GM21515 (cell line): ENCODE measurements at regions not wholly inside any gene's neighbourhood (a gene's known extent, or its start where the extent isn't known, plus 50 kb on each side); places are given as distances from the start of the nearest gene placed in this dataset.
A peak's percentile ranks its signal among the peaks of the same experiment; 100 is the strongest.

ENCODE experiments used
- ATAC-seq: cut with Tn5 transposase; IDR thresholded peaks from one replicate; pipeline ENCODE4 v1.9.1; 2021; ENCODE audit not compliant: unreplicated experiment

DNA sequence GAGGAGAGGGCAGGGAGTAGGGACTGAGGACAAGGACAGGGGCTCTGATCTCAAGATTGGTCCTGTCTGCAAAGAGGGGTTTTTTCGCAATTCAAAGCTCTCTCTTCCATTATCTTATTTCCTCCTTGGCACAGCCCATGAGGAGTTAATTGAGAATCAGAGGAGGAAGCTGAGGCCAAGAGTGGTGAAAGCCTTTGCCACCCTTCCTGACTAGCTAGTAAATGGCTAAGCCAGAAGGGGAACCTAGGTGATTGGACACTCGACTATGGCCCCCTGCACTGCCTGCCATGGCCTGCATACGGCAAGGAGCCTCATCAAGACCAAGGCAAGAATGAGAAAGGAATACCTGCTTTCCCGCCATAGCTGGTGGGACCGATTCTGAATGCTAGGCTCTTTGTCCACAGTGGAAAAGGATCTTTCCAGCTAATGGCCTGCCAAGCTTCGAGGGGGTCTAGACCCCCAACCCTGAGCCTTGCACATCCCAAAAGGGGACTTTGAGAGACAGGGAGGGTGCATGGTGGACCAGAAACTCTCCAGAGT, 237.9 kb downstream of the HAUS1 start:
- no peak for ATAC-seq

DNA sequence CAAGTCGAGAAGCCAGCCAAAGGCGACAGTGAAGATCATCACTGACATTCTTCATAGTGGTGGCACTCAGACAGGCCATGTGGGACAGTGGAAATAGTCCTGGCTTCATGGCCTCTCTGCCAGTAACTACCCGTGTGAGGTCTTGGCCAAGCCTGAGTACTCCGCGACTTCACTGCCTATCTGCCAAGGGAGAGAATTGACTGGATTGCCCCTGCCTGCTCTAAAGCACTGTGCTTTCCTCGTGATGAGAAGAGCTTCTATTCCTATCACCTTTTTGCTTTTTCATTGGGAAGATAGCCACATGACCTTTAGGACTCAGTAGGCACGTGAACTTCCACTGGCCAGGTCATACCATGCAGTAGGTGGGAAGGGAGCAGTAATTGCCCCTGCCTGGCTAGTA, 239.3 kb downstream of the HAUS1 start:
- ATAC-seq: no peak

DNA sequence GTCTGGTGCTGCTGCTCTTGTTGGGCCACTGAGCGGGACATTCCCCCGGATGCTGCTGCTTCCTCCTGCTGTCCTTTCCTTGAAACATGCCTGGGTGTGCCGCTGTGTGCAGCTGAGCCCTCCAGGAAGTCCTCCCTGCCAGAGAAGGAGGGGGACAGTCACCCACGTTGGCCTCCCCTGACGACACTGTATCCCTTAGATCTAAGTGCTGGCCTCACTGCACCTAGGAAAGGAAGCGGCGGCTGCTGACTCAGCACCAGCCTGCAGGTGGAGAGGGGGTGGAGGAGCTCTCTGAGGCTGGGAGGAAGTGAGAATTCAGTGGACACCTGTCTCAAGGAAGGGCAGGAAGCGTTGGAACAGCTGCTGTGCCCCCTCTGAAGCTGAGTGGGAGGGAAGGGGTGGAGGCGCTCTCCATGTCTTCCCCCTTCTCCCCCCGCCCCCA, 239.8 kb downstream of the HAUS1 start:
- peak; percentile 80 for ATAC-seq

DNA sequence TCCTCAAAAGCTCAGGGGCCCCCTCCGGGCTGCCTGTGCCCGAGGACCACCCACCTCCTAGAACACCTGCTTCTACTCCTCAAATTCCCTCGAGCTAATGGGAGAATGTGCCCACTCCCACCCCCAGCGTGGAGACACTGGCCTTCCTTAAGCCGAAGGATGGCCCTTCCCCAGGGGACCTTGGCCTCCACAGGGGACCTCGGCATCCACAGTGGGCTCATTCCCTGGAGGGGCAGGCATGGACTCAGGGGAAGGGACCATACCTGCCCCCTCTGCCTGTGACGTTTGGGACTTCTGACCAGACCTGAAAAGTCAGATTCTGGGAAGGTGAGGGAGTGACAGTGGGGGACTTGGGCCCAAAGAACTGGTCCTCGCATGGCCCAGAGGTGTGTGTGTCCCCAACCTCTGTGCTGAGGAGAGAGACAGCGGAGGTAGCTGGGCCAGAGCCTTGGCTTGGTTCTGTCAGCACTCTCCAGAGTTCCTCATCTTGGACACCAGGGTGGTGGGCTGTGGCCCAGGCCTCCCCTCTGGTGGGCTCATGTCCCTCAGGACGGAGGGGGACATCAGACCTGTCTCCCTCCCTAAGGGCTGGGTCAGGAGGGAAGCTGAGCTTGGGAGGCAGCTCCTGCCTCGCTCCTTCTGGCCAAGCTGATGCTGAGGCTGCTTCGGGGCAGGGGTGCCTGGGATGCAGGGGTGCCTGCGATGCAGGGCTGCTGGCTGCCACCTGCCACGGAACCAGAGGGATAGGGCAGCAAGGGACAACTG, 240.4 kb downstream of the HAUS1 start:
- ATAC-seq: no peak

DNA sequence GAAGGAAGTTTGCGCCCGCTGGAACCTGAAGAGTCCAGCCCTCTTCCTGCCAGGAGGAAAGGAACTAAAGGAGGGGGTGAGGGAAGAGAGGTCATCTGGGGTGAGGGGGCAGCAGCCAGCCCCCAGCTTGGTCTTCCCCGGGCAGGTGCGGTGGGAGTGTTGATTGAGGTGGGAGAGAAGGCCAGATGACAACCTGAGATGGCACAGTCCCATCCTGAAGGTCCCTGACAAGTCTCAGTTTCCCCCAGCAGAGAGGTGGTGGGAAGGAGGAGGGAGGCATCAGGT, 240.9 kb downstream of the HAUS1 start:
- ATAC-seq: no peak

DNA sequence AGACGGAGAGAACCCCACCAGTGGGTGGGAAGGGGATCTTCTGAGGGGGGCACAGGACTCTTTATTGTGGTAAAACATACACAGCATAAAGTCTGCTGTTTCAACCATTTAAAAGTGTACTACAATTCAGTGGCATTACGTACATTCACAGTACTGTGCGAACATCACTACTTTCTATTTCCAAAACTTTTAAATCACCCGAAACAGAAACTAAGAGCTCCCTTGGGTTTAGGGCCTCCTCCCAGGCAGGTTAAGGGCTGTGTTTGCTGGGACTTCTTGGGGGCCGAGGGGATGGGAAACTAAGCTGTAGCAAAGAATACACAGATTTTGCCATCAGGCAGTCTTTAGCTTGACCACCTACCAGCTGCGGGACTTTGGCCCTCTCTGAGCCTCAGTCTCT, 242.0 kb downstream of the HAUS1 start:
- ATAC-seq: no peak

DNA sequence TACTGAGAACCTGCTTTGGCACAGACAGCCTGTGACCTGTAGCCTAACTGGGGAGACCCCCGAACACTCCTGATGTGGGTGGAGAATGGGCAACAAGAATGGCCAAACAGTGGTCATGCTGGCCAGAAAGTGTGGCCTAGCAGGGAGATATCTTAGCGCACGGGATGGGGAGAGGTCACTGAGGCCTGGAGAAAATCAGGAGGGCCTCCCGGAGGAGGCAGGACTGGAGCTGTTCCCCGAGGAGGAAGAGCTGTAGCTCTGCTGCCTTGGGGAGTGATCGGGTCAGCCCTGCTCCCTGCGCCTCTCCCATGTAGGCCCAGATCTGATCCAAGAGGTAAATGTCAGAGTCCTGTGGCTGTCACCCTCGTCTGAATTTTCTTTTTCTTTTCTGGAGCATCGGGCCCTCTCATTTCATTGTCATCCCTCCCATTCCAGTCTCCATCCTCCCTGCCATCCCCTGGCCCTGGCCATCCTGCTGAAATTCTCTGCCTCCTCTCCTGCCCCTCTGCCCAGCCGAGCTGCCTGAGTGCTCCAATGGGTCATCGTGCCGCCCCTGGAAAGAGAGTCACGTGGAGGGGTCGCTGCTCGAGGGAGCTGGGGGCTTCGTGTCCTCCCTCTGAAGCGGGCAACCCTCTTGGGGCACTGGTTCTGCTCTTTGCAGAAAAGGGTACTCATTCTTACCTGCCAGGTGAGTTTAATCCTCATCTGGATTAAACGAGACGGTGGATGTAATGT, 242.9 kb downstream of the HAUS1 start:
- ATAC-seq: no peak

DNA sequence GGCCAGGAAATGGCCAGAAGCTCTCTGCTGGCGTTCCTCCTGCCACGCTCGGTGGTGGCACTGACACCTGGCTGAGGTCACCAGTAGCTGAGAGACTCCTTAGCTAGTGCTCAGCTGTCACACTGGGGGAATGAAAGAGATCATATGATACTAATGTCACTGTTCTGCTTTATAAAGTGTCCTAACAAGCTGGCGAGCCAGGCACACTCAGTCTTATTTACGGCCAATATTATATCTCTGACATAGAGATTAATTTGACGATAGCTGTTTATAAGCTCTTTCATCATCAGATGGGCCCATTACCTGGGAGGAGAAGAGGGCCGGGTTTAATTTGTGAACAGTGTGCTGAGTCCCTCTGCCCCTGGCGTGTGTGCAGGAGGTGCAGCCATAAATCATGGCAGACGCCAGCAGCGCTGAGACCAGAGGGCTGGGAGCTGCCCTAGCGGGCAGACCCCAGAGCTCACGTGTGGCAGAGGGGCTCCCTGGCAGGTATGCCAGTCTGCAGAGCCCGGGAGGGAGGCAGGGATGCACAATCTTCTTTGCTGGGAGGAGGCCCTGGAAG, 246.5 kb downstream of the HAUS1 start:
- no peak for ATAC-seq

DNA sequence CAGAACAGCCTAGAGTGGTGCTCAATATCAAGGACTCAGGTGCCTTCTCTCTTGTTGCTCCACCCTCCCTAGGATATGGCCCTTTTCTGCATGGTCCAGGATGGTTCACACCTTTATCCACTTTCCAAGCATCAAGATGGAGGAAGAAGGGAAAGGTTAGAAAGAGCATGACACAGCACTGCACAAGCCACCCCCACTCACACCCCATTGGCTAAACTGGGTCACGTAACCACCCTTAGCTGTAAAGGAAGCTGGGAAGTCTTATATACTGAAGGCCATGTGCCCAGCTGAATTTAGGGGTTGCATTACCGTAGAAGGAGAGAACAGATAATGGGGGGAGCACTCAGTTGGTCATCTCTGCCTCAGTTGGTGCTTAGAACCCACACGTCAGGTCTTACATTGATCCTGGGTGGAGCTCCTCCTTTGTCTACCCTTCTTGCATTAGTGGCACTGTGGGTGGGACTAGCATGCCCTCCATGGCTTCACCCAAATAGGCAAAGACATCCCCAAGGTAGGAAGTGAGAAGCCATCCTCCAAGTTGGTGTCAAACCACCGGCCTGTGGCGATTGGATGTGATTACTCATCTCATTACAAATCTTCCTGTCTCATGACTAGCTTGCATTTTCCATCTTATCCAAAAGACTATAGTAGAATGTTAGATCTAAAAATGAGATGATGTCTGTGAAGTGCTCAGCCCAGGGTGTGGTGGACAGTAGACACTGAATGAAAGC, 248.5 kb downstream of the HAUS1 start:
- no peak for ATAC-seq

DNA sequence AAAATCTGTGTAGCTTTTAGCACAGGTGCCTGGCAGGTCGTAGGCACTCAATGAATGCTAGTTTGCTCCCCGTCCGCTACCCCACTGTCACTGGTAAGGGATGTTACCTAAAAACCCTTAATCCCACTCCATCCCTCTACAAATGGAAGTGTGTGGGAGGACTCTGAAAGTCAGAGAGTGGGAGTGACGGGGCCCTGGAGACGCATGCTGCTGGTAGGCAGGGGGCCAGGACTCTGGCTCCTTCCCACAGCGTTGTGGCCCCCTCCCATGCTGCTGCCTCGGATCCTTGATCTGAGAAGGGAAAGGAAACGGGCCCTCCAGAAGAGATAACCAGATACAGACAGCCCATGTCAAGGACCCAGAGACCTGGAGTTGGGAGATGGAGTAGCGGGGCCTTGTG, 249.3 kb downstream of the HAUS1 start:
- no peak for ATAC-seq

DNA sequence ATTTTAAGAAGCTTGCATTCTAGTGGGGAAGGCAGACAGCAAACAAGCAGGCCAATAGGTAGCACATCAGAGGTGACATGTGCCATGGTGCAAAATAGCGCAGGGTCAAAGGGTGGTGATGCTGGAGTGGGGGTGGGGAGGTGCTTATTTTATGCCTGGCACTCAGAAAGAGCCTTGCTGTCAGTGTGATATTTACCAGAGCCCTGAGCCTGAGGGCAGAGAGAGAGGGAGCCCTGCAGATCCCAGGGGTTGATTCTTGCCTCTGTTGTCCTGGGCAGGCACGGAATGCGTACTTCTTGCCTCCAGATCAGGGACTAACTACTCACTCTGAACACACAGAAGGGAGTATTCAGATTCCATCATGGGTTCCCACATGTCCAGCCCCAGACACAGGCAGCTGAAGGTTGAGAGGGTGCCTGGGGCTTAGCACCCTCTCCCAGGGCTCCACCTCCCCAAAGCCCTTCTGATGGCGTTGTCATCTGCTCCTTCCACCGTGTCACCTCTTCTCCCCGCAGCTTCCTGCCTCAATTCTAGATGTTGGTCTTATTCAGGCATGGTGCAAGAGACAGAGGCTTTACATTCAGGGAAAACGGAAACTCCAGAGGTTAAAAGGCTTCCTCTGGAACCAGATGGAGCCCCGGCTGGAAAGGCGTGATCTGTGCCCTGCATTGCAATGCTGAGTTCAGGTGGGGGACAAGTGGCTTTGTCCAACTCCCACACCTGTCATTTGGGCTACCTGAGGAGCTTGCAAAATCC, 252.3 kb downstream of the HAUS1 start:
- ATAC-seq: no peak

DNA sequence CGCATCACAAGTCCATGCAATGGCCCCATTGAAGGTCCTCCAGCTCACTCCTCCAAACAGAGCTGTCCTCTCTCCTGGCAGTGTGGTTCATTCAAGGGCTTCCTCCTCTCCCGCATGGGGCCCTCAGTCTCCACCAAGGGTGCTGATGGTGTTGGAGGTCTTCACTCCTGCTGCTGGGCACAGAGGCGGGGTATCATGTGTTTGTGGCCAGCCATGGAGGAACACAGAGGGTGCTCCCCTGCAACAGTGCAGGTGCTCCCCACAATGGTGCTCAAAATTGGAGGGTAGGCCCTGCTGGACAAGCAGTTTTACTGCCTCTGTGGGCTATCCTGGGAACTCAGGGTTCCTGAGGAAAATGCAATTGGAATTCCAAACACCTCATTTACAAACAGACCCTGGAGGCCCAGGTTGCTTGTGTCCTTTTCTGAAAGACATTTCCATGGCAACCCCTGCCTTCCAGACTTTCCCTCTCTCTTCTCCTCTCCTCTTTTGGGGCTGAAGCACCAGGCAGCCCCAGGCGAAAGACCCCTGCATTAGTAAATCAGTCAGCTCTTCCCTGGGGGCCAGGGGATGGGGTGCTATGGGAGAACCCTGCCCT, 256.0 kb downstream of the HAUS1 start:
- ATAC-seq: no peak

DNA sequence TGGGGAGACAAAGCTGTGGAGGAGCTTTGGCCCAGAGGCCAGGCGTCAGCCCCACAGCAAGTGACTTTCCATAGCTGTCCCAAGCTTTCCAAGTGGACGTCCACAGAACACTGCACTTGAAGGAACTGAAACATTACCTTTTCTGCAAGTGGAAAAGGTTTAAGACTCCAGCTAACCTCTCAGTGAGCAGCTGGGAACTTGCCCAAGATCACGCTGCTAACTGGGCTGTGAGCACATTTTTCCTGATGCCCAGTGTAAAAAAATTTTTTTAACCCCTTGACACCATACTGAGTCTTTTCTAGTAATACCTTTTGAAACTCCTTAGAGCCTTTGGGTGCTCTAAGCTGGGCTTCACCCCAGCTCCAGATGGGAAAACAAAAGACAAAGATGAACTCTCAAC, 256.7 kb downstream of the HAUS1 start:
- ATAC-seq: no peak

DNA sequence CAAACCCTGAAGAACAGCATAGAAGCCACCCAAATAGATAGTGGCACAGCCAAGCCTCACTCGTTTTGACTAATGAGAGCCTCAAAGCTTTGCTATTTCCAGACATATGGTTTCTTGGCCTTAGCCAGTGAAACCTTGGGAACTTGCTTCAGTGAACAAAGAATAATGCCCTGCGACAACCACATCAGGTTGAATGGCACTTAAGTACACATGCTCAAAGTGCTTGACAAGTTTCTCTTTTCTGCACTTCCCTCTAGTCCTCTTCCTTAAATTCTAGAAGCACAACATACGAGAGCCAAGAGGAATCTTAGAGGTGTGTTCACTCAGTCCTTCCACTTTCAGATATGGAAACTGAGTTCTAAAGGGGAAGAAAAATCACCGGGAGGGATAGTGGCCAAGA, 258.3 kb downstream of the HAUS1 start:
- ATAC-seq: no peak

DNA sequence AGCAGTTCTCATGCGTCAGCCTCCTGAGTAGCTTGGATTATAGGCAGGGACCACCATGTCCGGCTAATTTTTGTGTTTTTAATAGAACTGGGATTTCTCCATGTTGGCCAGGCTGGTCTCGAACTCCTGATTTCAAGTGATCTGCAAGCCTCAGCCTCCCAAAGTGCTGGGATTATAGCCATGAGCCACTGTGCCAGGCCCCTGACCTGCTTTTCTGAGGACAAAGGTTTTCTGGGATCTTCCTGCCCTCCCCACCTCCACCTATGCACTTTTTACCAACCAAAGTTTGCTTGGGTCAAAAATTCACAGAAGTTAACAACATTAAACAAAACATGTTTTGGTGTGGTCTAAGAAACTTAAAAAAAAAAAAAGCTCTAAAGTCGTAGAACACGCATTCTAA, 259.9 kb downstream of the HAUS1 start:
- no peak for ATAC-seq

DNA sequence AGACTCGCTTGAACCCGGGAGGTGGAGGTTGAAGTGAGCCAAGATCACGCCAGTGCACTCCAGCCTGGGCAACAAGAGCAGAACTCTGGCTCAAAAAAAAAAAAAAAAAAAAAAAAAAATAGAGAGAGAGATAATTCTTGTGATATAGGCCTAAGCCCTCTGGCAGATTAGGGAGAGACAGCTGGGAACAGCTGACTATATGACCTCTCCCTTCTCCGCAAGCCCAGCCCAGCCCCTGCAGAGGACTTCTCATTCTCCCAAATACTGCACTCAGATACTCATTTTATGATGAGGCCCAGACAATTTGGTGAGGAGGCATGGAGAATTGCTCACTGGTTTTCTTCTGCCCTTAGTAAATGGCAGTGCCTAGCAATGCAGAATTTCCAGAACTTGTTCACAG, 262.0 kb downstream of the HAUS1 start:
- ATAC-seq: no peak

DNA sequence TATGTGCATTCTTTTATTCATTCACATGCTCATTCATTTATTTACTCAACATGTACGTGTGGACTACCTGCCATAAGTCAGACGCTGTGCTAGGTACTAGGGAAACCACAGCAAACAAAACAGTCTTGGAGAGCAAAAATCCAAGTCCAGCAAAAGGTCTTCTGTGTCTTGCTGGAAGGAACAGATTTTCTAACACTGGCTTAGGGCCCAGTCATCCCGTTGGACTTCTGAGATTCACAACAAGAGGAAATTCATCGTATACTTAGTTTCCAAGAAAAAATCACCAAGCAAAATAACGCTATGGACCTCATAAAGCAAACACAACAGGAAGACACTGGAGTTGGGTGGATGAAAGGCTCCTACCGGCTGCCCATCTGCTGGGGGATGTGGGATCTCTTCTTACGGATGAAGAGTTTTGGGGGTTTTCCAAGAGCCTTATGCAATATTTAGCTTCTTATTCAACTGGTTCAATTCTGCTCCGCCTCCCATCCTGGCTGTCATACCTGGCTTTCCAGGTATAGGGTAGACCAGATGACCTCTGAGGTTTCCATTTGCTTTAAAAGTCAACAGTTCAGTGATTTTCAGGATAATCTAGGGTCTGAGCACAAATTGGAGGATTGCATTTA, 262.7 kb downstream of the HAUS1 start:
- no peak for ATAC-seq

DNA sequence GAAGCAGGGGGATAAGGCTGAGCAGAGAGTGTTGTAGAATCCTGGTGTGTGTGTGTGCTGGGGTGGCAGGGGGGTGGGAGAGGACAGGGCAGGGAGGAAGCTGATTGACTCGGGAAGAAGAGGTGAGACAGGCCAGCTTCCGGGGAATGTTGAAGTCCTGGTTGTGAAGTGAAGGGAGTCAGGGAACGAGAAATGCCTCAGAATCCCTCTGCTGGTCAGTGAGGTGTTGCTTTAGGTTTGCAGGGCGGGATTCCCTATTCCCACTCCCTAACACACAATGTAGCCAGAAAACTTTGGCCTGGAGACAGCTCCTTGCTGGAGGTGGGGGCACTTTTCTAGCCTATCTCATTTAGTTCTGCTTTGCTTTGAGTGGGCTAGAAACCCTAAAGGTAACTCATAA, 265.1 kb downstream of the HAUS1 start:
- ATAC-seq: no peak

DNA sequence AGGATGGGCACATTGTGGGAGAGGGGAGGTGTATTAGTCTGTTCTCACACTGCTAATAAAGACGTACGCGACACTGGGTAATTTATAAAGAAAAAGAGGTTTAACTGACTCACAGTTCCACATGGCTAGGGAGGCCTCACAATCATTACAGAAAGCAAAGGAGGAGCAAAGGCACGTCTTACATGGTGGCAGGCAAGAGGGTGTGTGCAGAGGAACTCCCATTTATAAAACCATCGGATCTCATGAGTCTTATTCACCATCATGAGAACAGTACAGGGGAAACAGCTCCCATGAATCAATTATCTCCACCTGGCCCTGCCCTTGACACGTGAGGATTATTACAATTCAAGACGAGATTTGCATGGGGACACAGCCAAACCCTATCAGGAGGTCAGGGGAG, 266.7 kb downstream of the HAUS1 start:
- ATAC-seq: no peak

DNA sequence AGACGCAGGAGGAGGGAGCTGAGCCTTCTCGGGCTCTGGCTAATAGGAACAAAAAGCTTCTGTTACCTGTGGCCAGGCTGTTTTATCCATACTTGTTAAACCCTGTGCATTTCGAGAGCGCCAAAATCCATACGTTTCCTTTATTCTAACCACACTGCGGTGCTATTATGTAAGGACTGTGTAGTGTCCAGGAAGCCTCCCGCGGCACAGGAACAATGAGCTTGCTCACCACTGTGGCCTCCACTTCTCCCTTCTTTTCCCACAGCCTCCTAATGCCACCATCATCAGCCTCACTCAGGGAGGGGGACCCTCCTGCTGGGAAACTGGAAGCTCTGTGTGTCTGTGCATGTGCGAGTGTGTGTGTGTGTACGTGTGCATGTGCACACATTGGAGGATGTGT, 268.5 kb downstream of the HAUS1 start:
- no peak for ATAC-seq
